H4 (cell line): ENCODE measurements at regions not wholly inside any gene's neighbourhood (a gene's known extent, or its start where the extent isn't known, plus 50 kb on each side); places are given as distances from the start of the nearest gene placed in this dataset.

Source experiments
- DNase-seq: peaks from one replicate; pipeline ENCODE4 v3.0.0-alpha.2; 2015; ENCODE audit warnings: low spot score

GRCh38 chr15:47301481-47301880 is 415.8 kb upstream of the SEMA6D start:
- DNase-seq = no peak

GRCh38 chr15:47304656-47305055 is 412.6 kb upstream of the SEMA6D start:
- DNase-seq = no peak

- DNase-seq = no peak
Measured at GRCh38 chr15:47312161-47312560, 405.1 kb upstream of the SEMA6D start.

GRCh38 chr15:47326410-47327333 is 390.6 kb upstream of the SEMA6D start:
- no peak for DNase-seq

GRCh38 chr15:47331829-47332393 is 385.4 kb upstream of the SEMA6D start:
- DNase-seq = peak; percentile 90

GRCh38 chr15:47332481-47332880 is 384.8 kb upstream of the SEMA6D start:
- DNase-seq = no peak

GRCh38 chr15:47333734-47334133 is 383.6 kb upstream of the SEMA6D start:
- no peak for DNase-seq

- DNase-seq = no peak
Measured at GRCh38 chr15:47334805-47335535, 382.3 kb upstream of the SEMA6D start.

- DNase-seq = no peak
Measured at GRCh38 chr15:47337106-47337505, 380.2 kb upstream of the SEMA6D start.

- DNase-seq = no peak
Measured at GRCh38 chr15:47337836-47338235, 379.5 kb upstream of the SEMA6D start.

GRCh38 chr15:47338771-47339170 is 378.5 kb upstream of the SEMA6D start:
- no peak for DNase-seq

GRCh38 chr15:47339800-47340570 is 377.3 kb upstream of the SEMA6D start:
- no peak for DNase-seq

GRCh38 chr15:47340571-47340920 is 376.8 kb upstream of the SEMA6D start:
- DNase-seq = no peak

GRCh38 chr15:47349179-47349578 is 368.1 kb upstream of the SEMA6D start:
- no peak for DNase-seq

- DNase-seq = no peak
Measured at GRCh38 chr15:47351501-47351900, 365.8 kb upstream of the SEMA6D start.

GRCh38 chr15:47352217-47352616 is 365.1 kb upstream of the SEMA6D start:
- no peak for DNase-seq

- DNase-seq = no peak
Measured at GRCh38 chr15:47355759-47356158, 361.5 kb upstream of the SEMA6D start.

GRCh38 chr15:47356297-47356696 is 361.0 kb upstream of the SEMA6D start:
- no peak for DNase-seq

GRCh38 chr15:47358876-47359275 is 358.4 kb upstream of the SEMA6D start:
- DNase-seq = no peak

- no peak for DNase-seq
Measured at GRCh38 chr15:47360305-47360704, 357.0 kb upstream of the SEMA6D start.

- DNase-seq = no peak
Measured at GRCh38 chr15:47362118-47362905, 355.0 kb upstream of the SEMA6D start.
